ENCODE measurements at regions not wholly inside any gene's neighbourhood (a gene's known extent, or its start where the extent isn't known, plus 50 kb on each side); places are given as distances from the start of the nearest gene placed in this dataset.
A peak's percentile ranks its signal among the peaks of the same experiment; 100 is the strongest.

DNA sequence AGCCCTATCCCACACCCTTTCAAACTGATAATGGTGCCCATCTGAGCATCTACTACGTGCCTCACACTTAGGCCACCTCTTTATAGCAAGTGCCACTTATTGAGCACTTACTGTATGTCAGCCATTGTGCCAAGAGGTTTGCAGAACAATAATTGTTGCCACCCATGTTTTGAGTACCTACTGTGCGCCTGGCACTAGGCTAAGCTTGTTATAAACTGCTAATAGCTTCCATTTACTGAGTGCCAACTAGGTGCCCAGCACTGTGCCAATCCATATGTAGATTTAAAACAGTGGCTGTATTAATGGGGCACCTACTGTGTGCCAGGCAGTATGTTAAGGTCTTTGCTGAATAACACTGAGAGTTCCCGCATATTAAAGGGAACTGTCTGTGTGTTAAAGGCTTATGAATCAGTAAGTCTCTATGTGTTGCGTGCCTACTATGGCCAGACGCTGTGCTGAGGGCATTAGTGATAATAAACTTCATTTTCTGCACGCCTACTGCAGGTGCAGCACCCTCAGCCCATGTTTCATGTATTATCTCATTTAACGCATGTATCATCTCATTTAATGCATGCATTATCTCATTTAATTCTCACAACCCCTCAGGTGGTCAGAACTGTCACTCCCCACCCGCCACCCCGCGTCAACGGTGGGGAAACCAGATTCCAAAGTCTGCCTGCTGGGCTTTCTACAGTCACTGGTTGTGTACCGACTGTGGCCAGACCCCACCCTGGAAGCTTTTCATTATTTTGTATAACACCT, 105.0 kb downstream of the PTPRS start:
- DNase-seq, result no peak

DNA sequence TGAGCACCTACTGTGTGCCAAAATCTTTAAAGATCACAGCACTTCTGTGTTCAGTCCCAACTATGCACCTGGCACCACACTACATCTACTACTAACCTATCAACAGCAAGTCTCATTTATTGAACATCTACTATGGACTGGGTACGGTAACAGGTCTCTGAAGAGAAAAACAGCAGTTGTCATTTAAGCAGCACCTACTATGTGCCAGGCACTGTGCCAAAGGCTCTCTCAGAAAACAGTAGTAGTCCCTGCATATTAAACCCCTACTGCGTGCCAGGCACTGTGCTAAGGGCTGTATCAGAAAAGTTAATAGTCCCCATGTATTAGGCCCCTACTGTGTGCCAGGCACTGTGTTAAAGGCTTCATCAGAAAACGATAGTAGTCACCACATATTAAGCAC, 106.2 kb downstream of the PTPRS start:
- no peak for DNase-seq

GRCh38 chr19:5232798-5233505, 107.7 kb downstream of the PTPRS start:
- DNase-seq, result peak; percentile 11

GRCh38 chr19:5231857-5232678, 108.5 kb downstream of the PTPRS start:
- no peak for DNase-seq

GRCh38 chr19:5230730-5231555, 109.7 kb downstream of the PTPRS start:
- no peak for DNase-seq

- DNase-seq, result no peak
Measured at GRCh38 chr19:5229778-5230335, 110.8 kb downstream of the PTPRS start.

- no peak for DNase-seq
Measured at GRCh38 chr19:5228932-5229777, 111.5 kb downstream of the PTPRS start.

- no peak for DNase-seq
Measured at GRCh38 chr19:5228490-5228889, 112.1 kb downstream of the PTPRS start.

GRCh38 chr19:5225486-5226345, 114.9 kb downstream of the PTPRS start:
- DNase-seq, result peak; percentile 42

GRCh38 chr19:5224480-5224879, 116.1 kb downstream of the PTPRS start:
- DNase-seq, result no peak

DNA sequence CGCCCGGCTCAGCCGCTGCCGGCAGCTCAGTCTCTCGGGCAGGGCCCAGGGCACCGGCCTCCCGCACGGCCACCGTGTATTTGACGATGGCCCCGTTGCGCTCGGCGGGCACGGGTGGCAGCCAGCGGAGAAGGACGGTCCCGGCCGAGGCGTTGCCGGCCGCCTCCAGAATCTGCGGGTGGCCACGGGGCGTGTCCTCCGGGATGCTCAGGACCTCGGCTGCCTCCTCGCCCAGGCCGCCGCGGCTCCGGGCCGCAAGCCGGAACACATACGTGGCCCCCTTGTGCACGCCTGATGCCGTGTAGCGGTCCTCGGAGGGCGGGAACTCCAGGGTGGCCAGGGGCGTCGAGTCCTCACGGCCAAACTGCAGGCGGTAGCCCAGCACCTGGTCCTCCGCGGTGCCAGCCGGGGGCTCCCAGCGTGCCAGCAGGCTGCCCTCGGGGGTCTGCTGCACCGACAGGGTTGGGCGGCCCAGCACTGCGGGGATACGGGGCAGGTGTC, 117.7 kb downstream of the PTPRS start:
- DNase-seq, result no peak

GRCh38 chr19:5222178-5222577, 118.4 kb downstream of the PTPRS start:
- no peak for DNase-seq

- no peak for DNase-seq
Measured at GRCh38 chr19:5220866-5221265, 119.7 kb downstream of the PTPRS start.

- no peak for DNase-seq
Measured at GRCh38 chr19:5220361-5220760, 120.3 kb downstream of the PTPRS start.

DNA sequence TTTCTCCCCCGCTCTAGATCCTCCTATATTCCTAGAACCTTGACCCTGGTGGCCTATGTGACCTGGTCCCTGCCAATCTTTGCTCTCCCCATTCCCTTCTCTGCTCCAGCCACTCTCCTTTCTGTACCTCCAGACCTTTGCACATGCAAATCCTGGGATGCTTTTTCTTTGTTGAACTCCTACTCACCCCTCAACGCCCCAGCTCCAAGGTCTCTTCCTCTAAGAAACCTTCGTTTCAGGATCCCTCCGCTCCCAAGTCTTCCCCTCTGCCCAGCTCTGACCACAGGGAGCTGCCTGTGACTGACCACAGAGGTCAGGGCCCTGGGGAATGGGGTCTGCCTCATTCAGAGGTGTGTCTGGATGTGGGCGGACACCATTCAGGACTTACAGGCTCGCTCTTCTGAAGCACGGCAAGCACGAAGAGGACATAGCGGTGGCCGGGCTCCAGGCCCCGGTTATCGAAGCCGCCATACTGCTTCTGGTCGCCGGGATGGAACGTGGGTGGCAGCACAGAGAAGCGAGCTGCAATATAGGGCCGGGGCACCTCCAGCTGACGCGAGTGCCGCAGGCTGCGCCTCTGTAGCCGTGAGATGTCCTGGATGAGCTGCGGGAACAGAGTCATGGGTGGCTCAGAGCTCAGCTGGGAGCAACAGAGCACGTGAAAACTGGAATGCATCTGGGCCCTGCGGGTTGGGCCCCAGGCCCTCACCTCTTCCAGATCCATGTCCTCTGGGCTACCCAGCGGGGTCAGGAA, 120.9 kb downstream of the PTPRS start:
- no peak for DNase-seq

- DNase-seq, result no peak
Measured at GRCh38 chr19:5218963-5219530, 121.6 kb downstream of the PTPRS start.

DNA sequence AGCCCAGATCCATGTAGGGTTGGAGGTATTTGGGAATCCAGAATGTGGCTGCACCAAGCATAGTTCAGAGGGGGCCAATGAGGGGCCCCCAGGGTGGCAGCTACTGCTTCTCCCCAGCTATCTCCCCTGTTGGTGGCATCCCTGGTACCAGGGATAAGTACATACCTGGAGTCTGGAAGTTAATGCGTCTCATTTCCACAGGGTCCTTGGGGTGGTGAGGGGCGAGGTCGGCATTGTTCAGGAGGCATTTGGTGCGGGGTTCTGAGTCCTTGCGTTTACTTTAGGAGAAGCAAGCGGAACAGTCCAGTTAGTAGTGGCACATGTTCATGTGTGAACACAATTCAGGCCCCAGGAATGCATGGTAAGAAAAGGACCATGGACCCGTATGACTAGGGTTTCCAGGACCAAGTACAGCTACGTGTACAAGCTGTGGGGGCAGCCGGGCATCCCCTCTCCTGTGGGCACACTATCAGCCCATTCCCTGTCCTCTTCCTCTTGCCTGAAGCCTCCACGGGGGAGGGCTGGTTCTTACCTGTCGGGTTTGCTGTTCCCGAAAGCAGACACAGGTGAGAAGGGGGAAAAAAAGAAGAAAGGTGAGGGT, 122.3 kb downstream of the PTPRS start:
- DNase-seq, result no peak

DNA sequence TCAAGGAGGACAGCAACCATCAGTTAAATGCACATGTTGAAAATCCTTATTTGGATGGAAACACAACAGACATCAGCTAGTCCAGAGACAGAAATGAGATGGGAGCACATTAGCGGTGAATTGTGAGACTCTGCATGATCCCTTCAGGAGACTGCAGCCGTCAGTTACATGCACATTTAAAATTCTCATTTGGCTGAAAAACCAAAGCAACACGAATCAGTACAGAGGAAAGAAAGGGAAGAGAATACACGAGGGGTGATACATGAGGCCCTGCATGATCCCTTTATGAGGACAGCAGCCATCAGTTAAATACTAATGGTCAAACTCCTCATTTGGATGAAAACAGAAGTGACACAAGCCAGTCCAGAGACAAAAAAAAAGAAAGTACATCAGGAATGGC, 123.4 kb downstream of the PTPRS start:
- DNase-seq, result no peak

Data from activated CD4-positive, alpha-beta T cell treated with anti-CD3 and anti-CD28 coated beads for 48 hours (primary cell).